ENCODE measurements at regions not wholly inside any gene's neighbourhood (a gene's known extent, or its start where the extent isn't known, plus 50 kb on each side); places are given as distances from the start of the nearest gene placed in this dataset.
A peak's percentile ranks its signal among the peaks of the same experiment; 100 is the strongest.
"Not testable (repeated sequence)": the region's sequence is repeated elsewhere in the genome, so short reads cannot be mapped to it uniquely, and the experiment has no call there.

- DNase-seq, result no peak
Measured at GRCh38 chr7:142461437-142461836, 203.6 kb upstream of the PRSS58 start.

GRCh38 chr7:142460402-142461117 lies 202.7 kb upstream of the PRSS58 start:
- DNase-seq, result no peak

GRCh38 chr7:142459551-142459963 lies 201.7 kb upstream of the PRSS58 start:
- peak; percentile 51 for DNase-seq

- DNase-seq, result no peak
Measured at GRCh38 chr7:142457146-142457703, 199.4 kb upstream of the PRSS58 start.

GRCh38 chr7:142455392-142455791 lies 197.5 kb upstream of the PRSS58 start:
- no peak for DNase-seq

- DNase-seq, result peak; percentile 23
Measured at GRCh38 chr7:142454862-142455261, 197.0 kb upstream of the PRSS58 start.

- no peak for DNase-seq
Measured at GRCh38 chr7:142452791-142453190, 194.9 kb upstream of the PRSS58 start.

GRCh38 chr7:142451817-142452216 lies 194.0 kb upstream of the PRSS58 start:
- DNase-seq, result no peak

GRCh38 chr7:142451296-142451695 lies 193.4 kb upstream of the PRSS58 start:
- DNase-seq, result no peak

GRCh38 chr7:142450695-142451094 lies 192.8 kb upstream of the PRSS58 start:
- no peak for DNase-seq

GRCh38 chr7:142450206-142450605 lies 192.3 kb upstream of the PRSS58 start:
- DNase-seq, result no peak

- DNase-seq, result not testable (repeated sequence)
Measured at GRCh38 chr7:142448857-142449256, 191.0 kb upstream of the PRSS58 start.

GRCh38 chr7:142447762-142448161 lies 189.9 kb upstream of the PRSS58 start:
- no peak for DNase-seq

GRCh38 chr7:142445019-142445686 lies 187.3 kb upstream of the PRSS58 start:
- peak; percentile 32 for DNase-seq

- DNase-seq, result no peak
Measured at GRCh38 chr7:142443216-142444010, 185.6 kb upstream of the PRSS58 start.

GRCh38 chr7:142442396-142442795 lies 184.5 kb upstream of the PRSS58 start:
- no peak for DNase-seq

- peak; percentile 40 for DNase-seq
Measured at GRCh38 chr7:142440906-142441411, 183.1 kb upstream of the PRSS58 start.

GRCh38 chr7:142440219-142440905 lies 182.5 kb upstream of the PRSS58 start:
- no peak for DNase-seq

GRCh38 chr7:142439739-142440138 lies 181.9 kb upstream of the PRSS58 start:
- DNase-seq, result no peak

- no peak for DNase-seq
Measured at GRCh38 chr7:142438923-142439515, 181.2 kb upstream of the PRSS58 start.

- DNase-seq, result peak; percentile 42
Measured at GRCh38 chr7:142438235-142438922, 180.5 kb upstream of the PRSS58 start.

Data from activated CD4-positive, alpha-beta T cell treated with anti-CD3 and anti-CD28 coated beads, Interleukin-2, Interleukin-6, amounts not matched to agents 100 ng/mL and 50 ng/mL, durations not matched to agents 16 hours and 8 hours (primary cell).